Kidney tubule cell (primary cell): ENCODE measurements at regions not wholly inside any gene's neighbourhood (a gene's known extent, or its start where the extent isn't known, plus 50 kb on each side); places are given as distances from the start of the nearest gene placed in this dataset.

Experiments
- DNase-seq: peaks from one replicate; pipeline ENCODE4 v3.0.0-alpha.2; 2018; ENCODE audit warnings: low spot score

DNA sequence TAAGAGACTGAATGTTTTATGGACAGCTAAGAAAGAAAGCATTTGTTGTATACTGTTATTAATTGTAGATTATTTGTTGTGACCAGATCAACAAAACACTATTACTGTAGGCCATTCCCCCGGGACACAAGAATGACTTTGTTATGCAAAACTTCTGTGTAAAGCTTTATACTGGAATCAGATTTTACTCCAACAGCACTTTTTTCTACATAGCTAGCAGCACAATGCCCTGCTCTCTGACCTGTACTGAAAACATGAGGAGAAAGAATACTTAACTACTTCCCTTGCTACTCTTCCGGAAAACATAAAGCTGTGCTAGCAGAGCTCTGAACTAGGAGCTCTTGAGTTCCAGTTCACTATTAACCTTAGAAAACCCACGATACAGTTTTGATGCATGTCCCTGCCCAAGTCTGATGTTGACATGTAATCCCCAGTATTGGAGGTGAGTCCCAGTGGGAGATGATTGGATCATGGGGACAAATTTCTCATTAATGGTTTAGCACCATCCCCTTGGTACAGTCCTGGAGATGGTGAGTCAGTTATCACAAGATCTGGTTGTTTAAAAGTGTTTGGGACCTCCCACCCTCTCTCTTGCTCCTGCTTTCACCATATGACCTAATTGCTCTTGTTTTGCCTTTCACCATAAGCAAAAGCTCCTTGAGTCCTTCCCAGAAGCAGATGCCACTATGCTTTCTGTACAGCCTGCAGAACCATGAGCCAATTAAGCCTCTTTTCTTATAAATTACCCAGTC is 601.1 kb upstream of the PIK3C3 start:
- no peak for DNase-seq

DNA sequence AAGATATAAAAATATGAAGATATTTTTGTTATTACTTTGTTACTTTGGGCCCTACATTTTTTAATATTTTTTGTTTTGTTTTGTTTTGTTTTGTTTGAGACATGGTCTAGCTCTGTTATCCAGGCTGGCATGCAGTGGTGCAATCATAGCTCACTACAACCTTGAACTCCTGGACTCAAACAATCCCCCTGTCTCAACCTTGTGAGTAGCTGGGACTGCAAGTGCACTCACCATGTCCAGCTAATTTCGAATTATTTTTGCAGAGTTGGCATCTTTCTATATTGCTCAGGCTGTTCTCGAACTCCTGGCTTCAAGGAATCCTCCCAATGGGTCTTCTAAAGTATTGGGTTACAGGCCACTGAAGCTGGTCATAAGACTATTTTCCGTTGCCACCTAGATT is 603.6 kb upstream of the PIK3C3 start:
- no peak for DNase-seq

DNA sequence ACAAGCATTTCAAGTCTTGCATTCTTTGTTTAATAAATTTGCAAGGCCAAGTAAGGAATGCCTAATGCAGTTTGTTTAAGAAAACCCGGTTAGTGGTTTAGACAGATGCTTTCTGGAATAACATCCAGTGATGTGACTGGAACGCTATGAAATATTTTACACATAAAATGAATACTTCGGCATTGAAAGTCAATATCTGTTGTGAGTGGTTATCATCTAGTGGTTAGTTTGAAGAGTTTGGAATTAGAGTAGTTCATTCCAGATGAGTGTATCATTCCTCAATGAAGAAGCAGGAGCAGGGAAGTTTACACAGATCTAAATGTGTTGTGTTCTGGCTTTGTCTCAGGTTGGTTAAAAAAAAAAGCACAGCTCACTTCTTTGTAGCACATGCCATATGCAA is 608.0 kb upstream of the PIK3C3 start:
- no peak for DNase-seq

DNA sequence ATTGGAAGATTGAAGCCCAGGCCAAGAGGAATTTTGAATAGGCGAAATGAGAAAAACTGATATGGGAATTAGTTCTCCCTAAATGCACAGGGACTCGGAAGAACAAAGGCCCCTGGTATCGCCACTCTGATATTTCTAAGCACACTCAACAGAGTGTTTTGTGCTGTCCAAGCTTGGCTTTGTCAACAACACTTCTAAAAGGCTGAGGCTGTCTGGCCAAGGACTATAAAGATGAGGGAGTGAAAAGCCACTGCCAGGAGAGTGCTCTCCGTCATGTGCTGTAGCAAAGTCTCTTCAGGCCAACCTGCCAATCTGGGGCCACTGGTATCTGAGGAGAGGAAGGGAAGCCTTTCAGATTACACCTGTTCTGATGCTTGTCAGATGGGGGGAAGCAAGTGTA is 611.2 kb upstream of the PIK3C3 start:
- no peak for DNase-seq

DNA sequence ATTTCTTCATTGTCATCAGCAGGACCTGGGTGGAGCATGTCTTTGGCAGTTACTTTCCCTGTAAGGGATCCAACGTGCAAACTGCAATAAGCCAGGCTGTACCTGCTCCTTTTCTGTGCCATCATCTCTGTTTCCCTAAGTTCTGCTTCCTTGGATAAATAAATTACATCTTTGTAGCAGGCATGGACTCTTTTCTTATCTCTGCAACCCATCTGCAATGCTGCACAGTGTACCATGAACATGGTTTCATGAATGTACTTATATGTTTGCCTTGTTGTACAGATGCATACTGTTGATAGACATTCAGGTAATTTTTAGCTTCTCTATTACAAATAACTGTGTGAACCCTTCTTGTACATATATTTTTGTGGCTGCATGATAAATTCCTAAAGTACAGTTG is 616.7 kb upstream of the PIK3C3 start:
- no peak for DNase-seq

DNA sequence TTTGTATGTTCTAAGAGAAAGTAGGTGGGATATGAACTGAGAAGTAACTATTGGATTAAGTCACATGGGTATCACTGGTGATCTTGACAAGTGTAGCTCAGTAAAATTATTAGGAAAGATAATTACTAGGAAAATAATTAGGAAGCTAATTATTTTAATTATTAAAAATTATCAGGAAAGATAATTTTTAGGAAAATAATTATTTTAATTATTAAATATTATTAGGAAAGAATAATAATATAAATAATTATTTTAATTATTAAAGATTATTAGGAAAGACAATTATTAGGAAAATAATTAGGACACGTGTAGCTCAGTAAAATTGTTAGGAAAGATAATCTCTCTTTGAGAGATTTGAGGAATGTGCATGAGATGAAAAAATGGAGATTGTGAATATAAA is 623.4 kb upstream of the PIK3C3 start:
- DNase-seq: no peak

DNA sequence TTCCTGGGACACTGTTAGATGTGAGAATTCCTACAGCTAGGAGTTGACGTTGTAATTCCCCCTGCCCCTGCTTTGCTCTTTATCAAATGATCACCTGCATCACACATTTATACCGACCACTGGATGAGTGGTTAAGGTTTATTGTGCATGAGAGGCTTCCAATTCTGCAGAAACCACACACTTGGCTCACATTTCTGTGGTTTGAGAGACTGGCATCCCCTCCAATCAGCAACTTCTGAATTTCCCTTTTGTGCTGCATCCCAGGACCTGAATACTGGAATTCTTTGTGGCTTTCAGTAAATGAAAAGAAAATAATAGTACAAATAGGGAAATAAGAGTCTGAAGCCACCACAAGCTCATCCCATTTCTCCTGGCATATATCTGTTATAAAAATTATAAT is 628.7 kb upstream of the PIK3C3 start:
- DNase-seq: peak; percentile 64

DNA sequence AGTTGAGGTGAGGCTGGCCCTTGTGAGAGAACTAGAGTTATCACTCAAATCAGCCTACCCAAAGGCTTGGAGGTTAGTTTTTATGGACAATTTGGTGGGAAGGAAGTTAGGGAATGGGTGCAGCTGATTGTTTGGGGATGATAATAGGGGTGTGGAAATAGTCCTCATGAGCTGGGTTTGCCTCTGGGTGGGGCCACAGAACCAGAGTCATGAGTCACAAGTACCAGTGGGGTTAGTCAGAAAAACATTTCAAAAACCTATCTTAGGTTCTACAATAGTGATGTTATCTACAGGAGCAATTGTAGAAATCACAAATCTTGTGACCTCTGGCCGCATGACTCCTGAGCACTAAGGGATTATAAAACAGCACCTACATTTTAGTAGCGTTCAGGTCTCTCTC is 630.1 kb upstream of the PIK3C3 start:
- DNase-seq: peak; percentile 38

DNA sequence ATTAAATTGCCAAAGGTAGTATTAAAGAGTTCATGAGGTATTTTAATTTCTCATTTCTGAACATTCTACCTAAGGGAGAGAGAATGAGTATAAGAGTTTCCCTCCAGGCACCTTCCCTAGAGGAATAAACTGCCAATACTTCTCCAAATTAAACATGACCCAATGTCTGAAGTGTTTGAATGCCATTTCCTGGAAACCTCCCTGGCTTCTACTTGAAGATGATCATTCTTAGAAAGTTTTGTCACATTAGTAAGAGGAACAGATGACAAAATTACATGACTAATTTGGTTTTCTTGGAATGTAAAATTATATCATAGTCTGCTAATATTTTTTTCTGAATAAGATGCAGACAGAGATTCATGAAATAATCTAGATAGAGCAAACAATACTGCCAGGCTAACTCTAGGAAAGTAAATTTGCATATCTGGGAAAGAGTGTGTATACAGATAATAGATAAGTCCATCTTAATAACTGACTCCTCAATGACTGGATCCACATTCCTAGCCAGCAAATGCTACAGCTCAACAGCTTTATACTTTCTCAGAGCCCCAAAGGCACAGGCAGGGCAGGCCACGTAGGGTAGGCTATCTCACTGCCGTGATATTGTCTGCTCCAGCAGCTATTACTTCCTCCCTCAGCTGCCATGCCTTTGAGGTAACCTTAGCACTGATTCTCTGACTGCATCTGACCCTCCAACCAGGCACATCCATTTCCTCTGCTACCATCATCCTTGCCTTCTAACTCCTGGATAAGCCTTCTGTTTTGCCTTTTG is 630.8 kb upstream of the PIK3C3 start:
- peak; percentile 60 for DNase-seq

DNA sequence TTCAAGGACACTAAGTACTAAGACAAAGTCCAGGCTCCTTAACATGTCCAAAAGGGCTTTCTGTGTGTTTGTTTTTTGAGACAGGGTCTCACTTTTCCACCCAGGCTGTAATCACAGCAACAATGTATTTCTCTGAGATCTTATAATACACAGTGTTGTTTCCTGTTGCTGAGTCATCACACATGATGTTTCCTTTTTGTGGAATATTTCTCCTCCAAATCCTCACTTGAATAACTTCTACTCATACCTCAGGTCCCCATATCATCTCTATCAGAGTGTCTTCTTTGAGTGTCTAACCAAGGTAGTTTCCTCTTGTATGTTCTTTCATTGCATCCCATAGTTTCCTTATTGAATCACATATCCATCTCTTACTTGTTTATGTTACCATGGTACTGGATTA is 632.0 kb upstream of the PIK3C3 start:
- DNase-seq: peak; percentile 49

DNA sequence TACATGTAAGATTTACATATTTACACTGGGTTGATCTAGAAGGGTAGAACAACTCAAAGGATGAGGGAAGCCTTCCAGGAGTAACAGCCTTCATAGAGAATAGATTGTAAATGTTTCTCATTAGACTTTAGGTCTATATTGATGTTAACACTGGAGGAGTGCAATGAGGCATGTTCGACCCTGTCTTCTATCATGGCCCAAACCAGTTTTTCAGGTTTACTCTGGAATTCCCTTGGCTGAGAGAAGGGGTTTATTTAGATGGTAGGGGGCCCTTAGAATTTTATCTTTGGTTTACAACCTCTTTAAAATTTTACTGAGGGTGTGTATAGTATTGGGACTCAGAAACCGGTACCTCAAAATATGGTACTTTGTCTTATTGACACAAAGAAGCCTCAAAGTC is 634.9 kb upstream of the PIK3C3 start:
- DNase-seq: no peak

DNA sequence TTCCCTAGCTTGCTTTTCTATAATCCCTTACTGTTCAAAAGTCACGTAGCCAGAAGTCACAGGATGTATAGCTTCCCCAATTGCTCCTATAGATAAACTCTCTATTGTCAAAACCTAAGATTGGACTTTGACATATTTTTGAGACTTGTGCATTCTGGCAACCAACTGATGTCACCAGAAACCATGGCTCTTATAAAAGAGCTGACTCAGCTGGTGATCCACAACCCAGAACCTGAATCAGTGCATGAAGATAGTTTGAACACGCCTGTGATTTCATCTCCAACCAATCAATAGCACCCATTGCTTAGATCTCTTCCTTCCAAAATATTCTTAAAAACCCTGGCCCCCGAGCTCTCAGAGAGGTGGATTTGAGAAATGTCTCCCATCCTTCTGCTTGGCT is 639.9 kb upstream of the PIK3C3 start:
- no peak for DNase-seq

DNA sequence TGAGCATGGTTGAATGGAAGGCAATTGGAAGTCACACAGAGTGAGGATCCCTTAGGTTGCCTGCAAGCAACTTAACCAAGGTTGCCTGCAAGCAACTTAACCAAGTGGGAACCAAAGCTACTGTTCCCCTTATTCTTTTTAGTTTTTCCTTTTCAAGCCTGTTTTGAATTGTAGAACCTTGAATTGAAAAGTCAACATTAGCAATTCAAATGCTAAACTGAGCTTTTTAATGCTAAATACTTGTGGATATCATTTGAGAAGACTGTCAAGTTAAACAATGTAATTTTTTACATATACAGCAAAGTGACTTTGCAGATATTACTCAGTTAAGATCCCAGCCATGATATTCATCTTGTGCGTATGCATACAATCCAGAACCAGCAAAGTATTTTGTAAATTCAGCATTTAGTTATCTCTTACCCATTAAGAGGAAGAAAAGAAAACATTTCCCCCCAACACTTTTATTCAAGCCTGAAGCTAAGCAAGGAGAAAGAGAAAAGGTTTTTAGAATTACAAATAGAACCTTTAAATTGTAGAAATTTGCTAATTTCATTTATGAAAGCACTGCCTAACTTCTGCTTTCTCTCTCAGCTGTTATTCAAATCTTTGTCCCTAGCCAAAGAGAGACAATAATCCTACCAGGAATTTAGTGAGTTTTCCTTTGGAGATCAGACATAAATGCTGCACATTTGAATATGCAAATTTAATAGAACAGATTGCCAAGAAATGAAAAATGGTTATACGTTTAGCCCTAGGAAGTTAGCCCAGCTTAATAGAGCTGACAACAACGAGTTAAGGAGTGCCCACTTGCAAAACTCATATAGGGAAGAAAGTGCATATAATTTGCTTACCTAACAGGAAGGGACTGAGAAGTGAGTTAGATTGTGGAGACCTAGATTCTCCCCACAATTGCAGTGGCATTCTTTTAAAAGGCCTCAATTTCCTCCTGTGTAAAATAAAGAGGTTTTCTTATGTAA is 643.2 kb upstream of the PIK3C3 start:
- DNase-seq: no peak

DNA sequence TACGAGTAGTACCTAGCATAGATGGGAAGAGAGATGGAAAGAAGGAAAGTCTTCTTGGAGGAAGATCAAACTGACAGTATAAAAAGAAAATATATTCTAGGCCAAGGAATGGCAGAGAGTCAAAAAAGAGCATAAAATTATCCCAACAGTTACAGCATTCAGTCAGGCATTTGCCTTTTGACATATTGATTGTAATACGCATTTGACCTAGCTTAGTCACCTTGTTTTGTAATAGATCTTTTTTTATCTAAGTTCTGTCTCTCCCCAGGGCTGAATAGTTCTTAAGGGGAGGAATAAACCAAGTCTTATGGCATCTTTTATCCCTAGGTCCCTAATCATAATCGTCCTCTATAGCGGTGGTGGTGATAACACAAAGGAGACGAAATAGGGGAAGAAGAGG is 657.3 kb upstream of the PIK3C3 start:
- no peak for DNase-seq

DNA sequence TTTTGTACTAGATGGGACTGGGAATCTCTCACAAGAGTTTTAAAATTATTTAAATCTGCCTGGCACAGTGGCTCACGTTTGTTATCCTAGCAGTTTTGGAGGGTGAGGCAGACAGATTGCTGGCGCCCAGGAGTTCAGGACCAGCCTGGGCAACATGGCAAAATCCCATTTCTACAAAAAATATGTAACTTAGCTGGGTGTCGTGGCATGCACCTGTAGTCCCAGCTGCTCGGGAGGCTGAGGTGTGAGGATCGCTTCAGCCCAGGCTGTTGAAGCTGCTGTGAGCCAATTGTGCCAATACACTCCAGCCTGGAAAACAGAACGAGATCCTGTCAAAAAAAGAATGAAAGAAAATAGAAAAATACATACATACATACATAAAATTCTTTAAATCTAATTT is 685.7 kb upstream of the PIK3C3 start:
- no peak for DNase-seq

DNA sequence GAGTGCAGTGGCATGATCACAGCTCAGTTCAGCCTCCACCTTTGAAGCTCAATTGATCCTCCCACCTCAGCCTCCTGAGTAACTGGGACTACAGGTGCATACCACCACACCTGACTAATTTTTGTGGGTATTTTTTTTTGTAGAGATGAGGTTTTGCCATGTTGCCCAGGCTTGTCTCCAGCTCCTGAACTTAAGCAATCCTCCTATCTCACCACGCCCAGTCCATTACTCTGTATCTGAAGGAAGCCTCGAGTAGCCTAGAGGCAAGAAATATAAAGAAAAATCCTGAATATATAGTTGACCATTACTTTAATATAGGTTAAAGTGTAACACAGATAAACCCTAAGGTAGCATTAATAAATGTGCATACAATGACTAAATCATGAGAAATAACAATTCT is 686.8 kb upstream of the PIK3C3 start:
- no peak for DNase-seq

DNA sequence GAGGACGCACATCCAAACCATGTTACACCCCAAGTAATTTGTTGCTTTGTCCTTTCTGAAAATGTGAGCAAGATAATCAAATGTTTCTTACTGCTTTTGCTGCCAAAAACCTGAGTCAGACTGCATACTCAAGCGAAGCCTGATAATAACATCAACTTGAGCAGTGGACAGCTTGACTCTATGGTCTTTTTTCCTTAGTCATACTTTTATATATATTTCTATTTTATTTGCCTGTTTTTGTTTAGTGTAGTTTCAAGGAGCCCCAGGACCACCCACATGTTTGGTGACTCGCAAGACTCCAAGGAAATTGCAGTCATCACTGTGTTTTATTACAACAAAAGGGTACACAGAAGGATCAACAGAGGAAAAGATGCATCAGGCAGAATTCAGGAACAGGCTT is 688.4 kb upstream of the PIK3C3 start:
- no peak for DNase-seq

DNA sequence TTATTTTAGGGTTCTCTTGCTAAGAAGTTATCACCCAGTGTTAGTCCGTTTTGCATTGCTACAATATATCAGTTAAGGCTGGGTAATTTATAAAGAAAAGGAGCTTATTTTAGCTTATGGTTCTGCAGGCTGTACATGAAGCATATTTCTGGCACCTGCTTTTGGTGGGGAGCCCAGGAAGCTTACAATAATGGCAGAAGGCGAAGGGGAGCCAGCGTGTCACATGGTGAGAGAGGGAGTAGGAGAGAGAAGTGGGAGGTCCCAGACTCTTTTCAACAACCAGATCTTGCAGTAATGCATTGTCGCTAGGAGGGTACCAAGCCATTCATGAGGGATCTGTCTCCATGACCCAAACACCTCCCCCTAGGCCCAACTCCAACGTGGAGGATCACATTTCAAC is 688.8 kb upstream of the PIK3C3 start:
- DNase-seq: no peak

DNA sequence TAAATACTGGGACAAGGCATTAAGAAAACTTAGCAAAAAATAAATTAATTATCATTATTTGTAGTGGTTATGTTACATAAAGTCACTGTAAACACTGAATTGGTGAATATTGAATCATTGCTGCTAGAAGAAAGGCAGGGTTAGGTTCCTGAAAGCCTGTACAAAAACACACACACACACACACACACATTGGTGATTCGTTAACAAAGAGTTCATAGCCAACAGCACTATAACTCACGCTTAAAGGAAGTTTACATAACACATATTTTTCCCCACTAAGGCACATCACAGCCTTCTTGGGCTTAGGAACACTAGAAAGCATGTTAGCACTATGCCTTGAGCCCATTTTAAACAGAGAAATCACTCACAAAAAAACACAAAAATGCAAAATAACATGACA is 690.0 kb upstream of the PIK3C3 start:
- DNase-seq: no peak

DNA sequence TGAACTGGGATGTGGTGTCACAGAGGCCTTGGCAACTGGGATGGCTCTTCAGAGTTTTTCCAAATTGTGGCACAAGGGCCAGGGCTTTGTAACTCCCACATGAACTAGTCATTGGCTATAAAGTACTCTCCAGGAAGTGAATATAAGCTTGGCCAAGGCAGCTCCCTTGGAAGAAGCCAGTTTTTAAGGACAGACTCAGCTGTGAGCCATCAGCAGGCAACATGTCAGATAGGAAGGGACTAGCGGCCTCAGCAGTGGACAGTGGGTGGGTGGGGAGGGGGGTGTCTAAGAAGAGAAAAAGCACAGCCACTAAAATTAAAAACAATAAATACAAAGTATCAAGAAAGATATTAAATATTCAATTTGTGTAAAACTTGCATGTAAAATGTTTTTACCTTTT is 691.1 kb upstream of the PIK3C3 start:
- no peak for DNase-seq

DNA sequence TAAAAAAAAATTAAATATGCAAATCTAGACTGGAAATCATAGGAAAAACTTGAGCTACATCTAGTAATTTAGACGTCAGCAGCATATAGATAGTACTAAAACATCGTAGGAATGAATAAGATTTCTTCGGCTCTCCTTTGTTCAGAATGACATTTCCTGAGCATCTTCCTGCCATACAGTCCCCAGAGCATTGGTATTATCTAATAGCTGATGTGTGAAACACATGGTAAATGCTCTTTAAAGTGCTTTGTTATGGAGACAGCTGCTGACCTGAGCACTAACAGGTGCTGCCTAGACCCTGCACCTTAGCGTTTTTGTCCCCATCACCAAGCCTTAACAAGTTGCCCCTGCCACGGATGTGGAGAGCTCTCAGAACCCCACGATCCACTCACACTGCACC is 692.3 kb upstream of the PIK3C3 start:
- no peak for DNase-seq

DNA sequence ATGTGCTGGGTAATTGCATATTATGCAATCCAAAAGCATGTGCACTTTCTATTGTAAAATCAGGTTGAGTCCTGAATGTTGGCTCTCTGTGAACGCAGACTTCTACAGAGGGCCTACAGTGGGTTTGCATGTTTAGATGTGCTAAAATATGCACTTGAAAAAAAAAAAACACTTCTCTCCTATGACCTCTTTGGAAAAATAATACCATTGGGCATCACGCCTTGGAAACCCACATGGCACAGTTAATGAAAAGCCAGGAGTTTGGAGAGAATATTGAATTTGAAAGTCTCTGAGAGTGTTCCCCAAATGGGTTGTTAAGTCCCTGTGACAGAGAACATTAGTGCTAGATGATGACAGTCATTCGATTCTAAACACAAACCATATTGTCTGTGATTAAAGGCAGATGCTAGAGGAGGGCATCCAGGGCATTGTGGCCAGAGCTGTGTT is 710.4 kb upstream of the PIK3C3 start:
- no peak for DNase-seq

DNA sequence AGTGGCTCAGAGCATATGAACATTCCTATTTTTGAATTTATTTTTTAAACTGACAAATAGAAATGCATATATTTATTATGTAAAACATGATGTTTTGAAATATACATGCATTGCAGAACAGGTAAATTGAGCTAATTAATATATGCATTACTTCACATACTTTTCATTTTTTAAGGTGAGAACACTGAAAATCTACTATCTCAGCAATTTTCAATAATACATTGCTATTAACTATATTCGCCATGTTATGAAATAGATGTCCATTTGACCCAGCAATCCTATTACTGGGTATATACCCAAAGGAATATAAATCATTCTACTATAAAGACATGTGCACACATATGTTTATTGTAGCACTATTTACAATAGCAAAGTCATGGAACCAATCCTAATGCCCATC is 717.7 kb upstream of the PIK3C3 start:
- no peak for DNase-seq
